Gastrocnemius medialis (tissue), 4 donors: ENCODE measurements at regions not wholly inside any gene's neighbourhood (a gene's known extent, or its start where the extent isn't known, plus 50 kb on each side); places are given as distances from the start of the nearest gene placed in this dataset.
"Not testable (repeated sequence)": the region's sequence is repeated elsewhere in the genome, so short reads cannot be mapped to it uniquely, and the experiment has no call there.

Experiments used
- ATAC-seq, 2 donors: fragments of 150-250 bp; one replicate each; pipeline ENCODE4 v1.9.1; 2016
- DNase-seq, 2 donors: peaks; one replicate each; pipeline ENCODE4 v3.0.0-alpha.2; 2019
- H3K27ac ChIP-seq, 4 donors: fragments of 200-600 bp; sonication (generic); 1 replicate in 1 of 4; 2 replicates in 3 of 4; pipeline ENCODE4 v1.5.1; 2016 to 2018; ENCODE audit warnings: mild to moderate bottlenecking in 2 of 4, moderate library complexity in 1 of 4
- H3K27me3 ChIP-seq, 3 donors: fragments of 200-600 bp; sonication (generic) in 2 of 3; 1 replicate in 1 of 3; 2 replicates in 2 of 3; pipeline versions ENCODE4 v1.5.1 to v1.6.0; 2016 to 2019; ENCODE audit warnings: mild to moderate bottlenecking in 1 of 3, moderate library complexity in 1 of 3
- H3K36me3 ChIP-seq, 2 donors: fragments of 200-600 bp; sonication (generic) in 1 of 2; one replicate each; pipeline ENCODE4 v1.5.1; 2017 to 2018
- H3K4me1 ChIP-seq, 2 donors: fragments of 200-600 bp; sonication (generic) in 1 of 2; one replicate each; pipeline ENCODE4 v1.5.1; 2016 to 2017; ENCODE audit warnings: mild to moderate bottlenecking in 2 of 2
- H3K4me3 ChIP-seq, 4 donors: fragments of 200-600 bp; sonication (generic) in 3 of 4; 1 replicate in 1 of 4; 2 replicates in 3 of 4; pipeline ENCODE4 v1.5.1; 2016 to 2019; ENCODE audit warnings: mild to moderate bottlenecking in 2 of 4
- H3K9me3 ChIP-seq, 3 donors: fragments of 200-600 bp; sonication (generic) in 2 of 3; 1 replicate in 1 of 3; 2 replicates in 2 of 3; pipeline ENCODE4 v1.5.1; 2016 to 2019
- POLR2A ChIP-seq, 2 donors: fragments of 450-650 bp; IDR thresholded peaks; one replicate each; pipeline ENCODE4 v1.6.1; 2017; ENCODE audit warnings: antibody characterized with exemption in 2 of 2, mild to moderate bottlenecking in 2 of 2, moderate library complexity in 2 of 2
- in situ Hi-C, 4 donors: fragments of 200-750 bp; cut with MboI; loops; one replicate each; pipeline versions ENCODE4 v1.15.0 to v1.8.0; 2017; ENCODE audit warnings: low sequenced_read_pairs in 4 of 4
- intact Hi-C: fragments of 100-400 bp; cut with DNase I; formaldehyde crosslinking; loops from one replicate; pipeline ENCODE4 v1.15.1; 2023; ENCODE audit warnings: low total_unique reads
- TF ChIP-seq, protein P1 (sequence below), 5 experiments: fragments of 450-650 bp in 3 of 5; fragments of 200-600 bp in 2 of 5; sonication (generic) in 2 of 5; IDR thresholded peaks in 4 of 5; conservative IDR thresholded peaks in 1 of 5; 1 replicate in 4 of 5; 2 replicates in 1 of 5; pipeline ENCODE4 v1.5.1; 2016 to 2019; ENCODE audit warnings: antibody characterized with exemption in 5 of 5, mild to moderate bottlenecking in 3 of 5, moderate library complexity in 3 of 5

DNA sequence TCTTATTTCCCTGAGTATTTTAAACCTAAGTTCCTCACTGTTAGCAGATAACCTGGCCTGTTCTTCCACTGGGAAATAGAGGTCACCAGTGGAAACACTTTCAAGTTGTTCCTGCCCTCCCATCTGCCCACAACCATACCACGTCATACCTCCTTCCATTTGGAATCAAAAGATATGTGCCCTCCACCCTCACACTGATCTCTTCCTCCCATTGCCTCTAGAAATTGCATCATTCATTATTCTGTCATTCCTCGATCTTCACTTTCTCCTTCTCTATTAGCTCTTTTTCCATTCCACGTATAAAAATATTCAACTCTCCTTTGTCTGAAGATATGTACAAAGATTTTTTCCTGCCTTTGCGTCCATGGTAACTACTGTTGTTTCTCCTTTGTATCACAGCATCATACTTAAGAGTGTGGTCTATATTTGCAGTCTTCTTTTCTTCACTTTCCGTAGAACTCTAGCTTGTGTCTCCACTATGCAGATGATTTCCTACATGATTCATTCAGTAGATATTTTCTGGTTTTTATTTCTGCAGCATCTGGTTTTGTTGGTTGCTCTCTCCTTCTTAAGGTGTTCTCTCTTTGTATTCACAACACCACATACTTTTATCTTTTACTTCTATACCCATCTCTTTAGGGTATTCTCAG is 312.3 kb downstream of the REEP3 start:
- no peaks in the 10 kb centered on the region for H3K27me3 ChIP-seq
- TF ChIP-seq POLR2A (IDR thresholded peaks at IDR 0.05): no peak
- TF ChIP-seq, protein P1, sequence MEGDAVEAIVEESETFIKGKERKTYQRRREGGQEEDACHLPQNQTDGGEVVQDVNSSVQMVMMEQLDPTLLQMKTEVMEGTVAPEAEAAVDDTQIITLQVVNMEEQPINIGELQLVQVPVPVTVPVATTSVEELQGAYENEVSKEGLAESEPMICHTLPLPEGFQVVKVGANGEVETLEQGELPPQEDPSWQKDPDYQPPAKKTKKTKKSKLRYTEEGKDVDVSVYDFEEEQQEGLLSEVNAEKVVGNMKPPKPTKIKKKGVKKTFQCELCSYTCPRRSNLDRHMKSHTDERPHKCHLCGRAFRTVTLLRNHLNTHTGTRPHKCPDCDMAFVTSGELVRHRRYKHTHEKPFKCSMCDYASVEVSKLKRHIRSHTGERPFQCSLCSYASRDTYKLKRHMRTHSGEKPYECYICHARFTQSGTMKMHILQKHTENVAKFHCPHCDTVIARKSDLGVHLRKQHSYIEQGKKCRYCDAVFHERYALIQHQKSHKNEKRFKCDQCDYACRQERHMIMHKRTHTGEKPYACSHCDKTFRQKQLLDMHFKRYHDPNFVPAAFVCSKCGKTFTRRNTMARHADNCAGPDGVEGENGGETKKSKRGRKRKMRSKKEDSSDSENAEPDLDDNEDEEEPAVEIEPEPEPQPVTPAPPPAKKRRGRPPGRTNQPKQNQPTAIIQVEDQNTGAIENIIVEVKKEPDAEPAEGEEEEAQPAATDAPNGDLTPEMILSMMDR (IDR thresholded peaks at IDR 0.05 in 4 of 5, conservative IDR thresholded peaks at IDR 0.05 in 1 of 5): no peak
- in situ Hi-C loops (no loop called here), intact Hi-C loops (no loop called here)
- no peaks in the 10 kb centered on the region for H3K9me3 ChIP-seq
- DNase-seq (no peak), ATAC-seq (no peak)
- no peak overlapping the region for H3K27ac ChIP-seq
- no peaks in the 10 kb centered on the region for H3K36me3 ChIP-seq
- no peak overlapping the region for H3K4me3 ChIP-seq
- no peaks in the 10 kb centered on the region for H3K4me1 ChIP-seq

- H3K9me3 ChIP-seq: no peaks in the 10 kb centered on the region
- DNase-seq (no peak), ATAC-seq (no peak)
- no peak overlapping the region for H3K4me3 ChIP-seq
- in situ Hi-C loops (no loop called here), intact Hi-C loops (no loop called here)
- no peaks in the 10 kb centered on the region for H3K4me1 ChIP-seq
- no peaks in the 10 kb centered on the region for H3K27me3 ChIP-seq
- no peaks in the 10 kb centered on the region for H3K36me3 ChIP-seq
- TF ChIP-seq, protein P1 (IDR thresholded peaks at IDR 0.05 in 4 of 5, conservative IDR thresholded peaks at IDR 0.05 in 1 of 5): no peak
- TF ChIP-seq POLR2A (IDR thresholded peaks at IDR 0.05): no peak
- no peak overlapping the region for H3K27ac ChIP-seq
These were observed 315.7 kb downstream of the REEP3 start for GRCh38 chr10:63836666-63837442.

GRCh38 chr10:63841761-63842160 is 320.6 kb downstream of the REEP3 start:
- H3K4me1 ChIP-seq: no peaks in the 10 kb centered on the region
- TF ChIP-seq, protein P1 (IDR thresholded peaks at IDR 0.05 in 4 of 5, conservative IDR thresholded peaks at IDR 0.05 in 1 of 5): no peak
- TF ChIP-seq POLR2A (IDR thresholded peaks at IDR 0.05): no peak
- no peaks in the 10 kb centered on the region for H3K9me3 ChIP-seq
- no peaks in the 10 kb centered on the region for H3K36me3 ChIP-seq
- H3K27ac ChIP-seq: no peak overlapping the region
- in situ Hi-C loops: no loop called here
- H3K4me3 ChIP-seq: no peak overlapping the region
- no peaks in the 10 kb centered on the region for H3K27me3 ChIP-seq
- ATAC-seq: no peak
- intact Hi-C loops: no loop called here
- DNase-seq: no peak

DNA sequence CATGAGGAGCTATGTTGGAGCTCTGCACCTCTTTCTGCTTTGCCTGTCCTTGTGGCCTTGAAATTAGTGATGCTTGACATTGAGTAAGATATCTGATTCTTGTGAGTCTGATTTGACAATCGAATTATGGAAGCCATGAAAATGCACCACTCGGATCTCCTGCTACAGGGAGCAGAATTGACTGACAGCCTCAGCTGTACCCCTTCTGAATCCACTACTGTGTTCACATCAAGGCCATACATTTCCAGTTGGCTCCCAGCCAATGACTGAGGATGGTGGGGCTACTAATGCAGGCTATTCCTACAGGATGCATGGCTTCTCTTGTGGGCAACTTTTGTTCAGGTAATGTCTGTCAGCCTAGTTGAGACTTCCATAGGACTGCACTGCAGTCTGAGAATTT is 321.9 kb downstream of the REEP3 start:
- ATAC-seq (no peak), DNase-seq (no peak)
- H3K27ac ChIP-seq: no peak overlapping the region
- no peaks in the 10 kb centered on the region for H3K4me1 ChIP-seq
- no peak overlapping the region for H3K4me3 ChIP-seq
- in situ Hi-C loops: no loop called here
- TF ChIP-seq POLR2A (IDR thresholded peaks at IDR 0.05): no peak
- TF ChIP-seq, protein P1 (IDR thresholded peaks at IDR 0.05 in 4 of 5, conservative IDR thresholded peaks at IDR 0.05 in 1 of 5): no peak
- H3K36me3 ChIP-seq: no peaks in the 10 kb centered on the region
- intact Hi-C loops: no loop called here
- no peaks in the 10 kb centered on the region for H3K27me3 ChIP-seq
- no peaks in the 10 kb centered on the region for H3K9me3 ChIP-seq

- H3K27ac ChIP-seq, H3K4me3 ChIP-seq, DNase-seq, ATAC-seq, in situ Hi-C loops, H3K27me3 ChIP-seq, intact Hi-C loops, H3K36me3 ChIP-seq, H3K4me1 ChIP-seq, H3K9me3 ChIP-seq: not testable (repeated sequence)
These were observed 327.7 kb downstream of the REEP3 start for GRCh38 chr10:63848871-63849270.
